ENCODE measurements at regions not wholly inside any gene's neighbourhood (a gene's known extent, or its start where the extent isn't known, plus 50 kb on each side); places are given as distances from the start of the nearest gene placed in this dataset.

GRCh38 chr10:130471486-130471885 lies 335.3 kb downstream of the GLRX3 start:
- intact Hi-C loops (cut with DNase I; ENCODE audit: low total_unique reads), result no loop called here
- Histone ChIP-seq H3K27me3 (no peaks in the 10 kb centered on the region), H3K4me3 (no peak overlapping the region), H3K9me3 (no peaks in the 10 kb centered on the region), H3K4me1 (no peaks in the 10 kb centered on the region), H3K36me3 (no peaks in the 10 kb centered on the region), H3K27ac (no peak overlapping the region)
- no peak for TF ChIP-seq POLR2A (IDR thresholded peaks at IDR 0.05)
- no peak for TF ChIP-seq CTCF (IDR thresholded peaks at IDR 0.05)
- DNase-seq, result no peak

GRCh38 chr10:130472236-130472635 lies 336.0 kb downstream of the GLRX3 start:
- H3K9me3 ChIP-seq, result no peaks in the 10 kb centered on the region
- no peak overlapping the region for H3K4me3 ChIP-seq
- no peaks in the 10 kb centered on the region for H3K4me1 ChIP-seq
- H3K36me3 ChIP-seq, result no peaks in the 10 kb centered on the region
- TF ChIP-seq CTCF (IDR thresholded peaks at IDR 0.05) (no peak), POLR2A (IDR thresholded peaks at IDR 0.05) (no peak)
- DNase-seq, result no peak
- H3K27me3 ChIP-seq, result no peaks in the 10 kb centered on the region
- H3K27ac ChIP-seq, result no peak overlapping the region
- intact Hi-C loops (cut with DNase I; ENCODE audit: low total_unique reads), result no loop called here

GRCh38 chr10:130474591-130474990 lies 338.4 kb downstream of the GLRX3 start:
- no peak overlapping the region for H3K27ac ChIP-seq
- DNase-seq, result no peak
- H3K4me3 ChIP-seq, result no peak overlapping the region
- H3K9me3 ChIP-seq, result no peaks in the 10 kb centered on the region
- intact Hi-C loops (cut with DNase I; ENCODE audit: low total_unique reads), result no loop called here
- no peaks in the 10 kb centered on the region for H3K36me3 ChIP-seq
- H3K27me3 ChIP-seq, result no peaks in the 10 kb centered on the region
- H3K4me1 ChIP-seq, result no peaks in the 10 kb centered on the region
- TF ChIP-seq CTCF (IDR thresholded peaks at IDR 0.05) (no peak), POLR2A (IDR thresholded peaks at IDR 0.05) (no peak)

GRCh38 chr10:130477360-130477759 lies 341.2 kb downstream of the GLRX3 start:
- no peak for DNase-seq
- Histone ChIP-seq H3K36me3 (no peaks in the 10 kb centered on the region), H3K4me1 (no peaks in the 10 kb centered on the region), H3K4me3 (no peak overlapping the region), H3K9me3 (no peaks in the 10 kb centered on the region), H3K27ac (no peak overlapping the region), H3K27me3 (no peaks in the 10 kb centered on the region)
- intact Hi-C loops (cut with DNase I; ENCODE audit: low total_unique reads), result no loop called here
- TF ChIP-seq CTCF (IDR thresholded peaks at IDR 0.05), result no peak
- TF ChIP-seq POLR2A (IDR thresholded peaks at IDR 0.05), result no peak

- TF ChIP-seq CTCF (IDR thresholded peaks at IDR 0.05) (no peak), POLR2A (IDR thresholded peaks at IDR 0.05) (no peak)
- no peaks in the 10 kb centered on the region for H3K27me3 ChIP-seq
- intact Hi-C loops (cut with DNase I; ENCODE audit: low total_unique reads), result no loop called here
Observed at GRCh38 chr10:130479146-130479545, 343.0 kb downstream of the GLRX3 start.

More at GRCh38 chr10:130479146-130479545, 343.0 kb downstream of the GLRX3 start:
- H3K27ac ChIP-seq, result no peak overlapping the region
- H3K4me3 ChIP-seq, result no peak overlapping the region
- no peaks in the 10 kb centered on the region for H3K4me1 ChIP-seq
- H3K36me3 ChIP-seq, result no peaks in the 10 kb centered on the region
- no peak for DNase-seq
- no peaks in the 10 kb centered on the region for H3K9me3 ChIP-seq
